K562 (cell line): ENCODE measurements at regions not wholly inside any gene's neighbourhood (a gene's known extent, or its start where the extent isn't known, plus 50 kb on each side); places are given as distances from the start of the nearest gene placed in this dataset.
A peak's percentile ranks its signal among the peaks of the same experiment; 100 is the strongest.

Experiments used
- ATAC-seq: fragments of 200-7000 bp; cut with Tn5 transposase; 3 replicates; pipeline ENCODE4 v1.9.1; 2020; ENCODE audit warnings: moderate library complexity
- BruUV-seq: library from RNA; stranded (reverse); fragments of 400-500 nt; replicated peaks from 2 replicates; lab custom pipeline; 2021; lab: Mats Ljungman, UMichigan
- CTCF ChIA-PET: fragments of 300-600 bp; formaldehyde crosslinking; extraction: SDS; loops from one replicate; lab custom pipeline; 2021; ENCODE audit warnings: low intra/inter-chr PET ratio; lab: Yijun Ruan, JAX
- POLR2A ChIA-PET: fragments of 300-600, 350-650 bp; sonication (Branson Sonifier 250); formaldehyde crosslinking; extraction: SDS; loops from one replicate; lab custom pipeline; 2021; ENCODE audit warnings: antibody characterized with exemption, inconsistent platforms; lab: Yijun Ruan, JAX
- DNase-seq, 4 experiments: peaks; one replicate each; pipeline versions ENCODE4 v3.0.0 to v3.0.0-alpha.2; 2011 to 2018; ENCODE audit warnings: low spot score in 3 of 4, mixed read lengths in 3 of 4; ENCODE audit errors: extremely low read depth in 1 of 4
- FAIRE-seq: peaks from 2 replicates; lab custom pipeline; 2011; peaks lifted over from hg19 to GRCh38; lab: Jason Lieb, UNC
- H2AFZ ChIP-seq: 2 replicates; pipeline ENCODE4 v1.6.0; 2011; ENCODE audit warnings: low read depth, low read length, control low read depth, inconsistent platforms
- H3K27ac ChIP-seq: fragments of 200-600 bp; 3 replicates; pipeline ENCODE4 v1.8.0; 2011; ENCODE audit warnings: low read depth, mild to moderate bottlenecking, control low read depth, inconsistent platforms, low read length, moderate library complexity, mixed read lengths; ENCODE audit errors: extremely low read depth
- H3K27me3 ChIP-seq, 2 experiments: fragments of 300-600 bp in 1 of 2; 2 replicates in 1 of 2; 3 replicates in 1 of 2; pipeline versions ENCODE4 v1.6.0 to v1.8.0; 2011; ENCODE audit warnings: inconsistent platforms in 2 of 2, low read length in 2 of 2, mild to moderate bottlenecking in 1 of 2, mixed read lengths in 1 of 2, moderate library complexity in 1 of 2; ENCODE audit not compliant: control insufficient read depth in 2 of 2, insufficient read depth in 2 of 2
- H3K36me3 ChIP-seq: fragments of 300-600 bp; 3 replicates; pipeline ENCODE4 v1.8.0; 2011; ENCODE audit warnings: mild to moderate bottlenecking, low read length, inconsistent platforms; ENCODE audit not compliant: control insufficient read depth, insufficient read depth
- H3K4me1 ChIP-seq, 2 experiments: fragments of 200-600 bp in 1 of 2; replicated peaks in 1 of 2; 2 replicates in 1 of 2; 3 replicates in 1 of 2; pipeline versions ENCODE4 v1.5.1 to v1.8.0; 2011; ENCODE audit warnings: inconsistent platforms in 2 of 2, low read length in 2 of 2, mild to moderate bottlenecking in 1 of 2, mixed read lengths in 1 of 2, moderate library complexity in 1 of 2; ENCODE audit not compliant: control insufficient read depth in 2 of 2, insufficient read depth in 2 of 2
- H3K4me2 ChIP-seq: 2 replicates; pipeline ENCODE4 v1.6.1; 2011; ENCODE audit warnings: low read length, control low read depth, inconsistent platforms, mixed read lengths; ENCODE audit not compliant: insufficient read depth
- H3K4me3 ChIP-seq: fragments of 200-600 bp; sonication (generic), shearing (Covaris generic); 2 replicates; pipeline ENCODE4 v1.5.1; 2016; ENCODE audit warnings: control low read depth, inconsistent platforms
- H3K79me2 ChIP-seq: fragments of 200-600 bp; 3 replicates; pipeline ENCODE4 v1.8.0; 2011; ENCODE audit warnings: low read length, inconsistent platforms; ENCODE audit not compliant: control insufficient read depth, insufficient read depth
- H3K9ac ChIP-seq, 2 experiments: 2 replicates each; pipeline versions ENCODE4 v1.6.0 to v1.6.1; 2011; ENCODE audit warnings: low read depth in 2 of 2, low read length in 2 of 2, control low read depth in 1 of 2, inconsistent platforms in 1 of 2, mild to moderate bottlenecking in 1 of 2, mixed read lengths in 1 of 2; ENCODE audit not compliant: insufficient read depth in 1 of 2
- H3K9me1 ChIP-seq: one replicate; pipeline ENCODE4 v1.6.0; 2011; ENCODE audit warnings: inconsistent platforms, mild to moderate bottlenecking, low read length, moderate library complexity; ENCODE audit not compliant: control insufficient read depth, insufficient read depth
- H3K9me3 ChIP-seq: replicated peaks from 2 replicates; pipeline ENCODE4 v1.5.1; 2011; ENCODE audit warnings: low read depth, low read length, inconsistent platforms; ENCODE audit not compliant: control insufficient read depth, insufficient read depth
- H4K20me1 ChIP-seq: replicated peaks from 2 replicates; pipeline ENCODE4 v1.6.1; 2011; ENCODE audit warnings: low read length, inconsistent platforms, mixed read lengths; ENCODE audit not compliant: control insufficient read depth, insufficient read depth
- CCAR2 ChIP-seq: fragments of 200-400 bp; formaldehyde crosslinking; IDR thresholded peaks from 2 replicates; pipeline ENCODE4 v1.6.1; 2017; ENCODE audit warnings: mild to moderate bottlenecking, low read depth, low read length
- CEBPB ChIP-seq: fragments of 450-650 bp; IDR thresholded peaks from 2 replicates; pipeline ENCODE4 v1.6.1; 2016; ENCODE audit warnings: missing genetic modification characterization, missing compliant biosample characterization
- CEBPG ChIP-seq, 3 experiments: fragments of 200-800 bp in 1 of 3; sonication (Bioruptor generic) in 1 of 3; sonication (generic) in 1 of 3; formaldehyde crosslinking in 1 of 3; IDR thresholded peaks in 2 of 3; conservative IDR thresholded peaks in 1 of 3; 2 replicates each; pipeline versions ENCODE4 v1.6.1 to v1.8.0; 2016 to 2022; ENCODE audit warnings: missing compliant biosample characterization in 2 of 3, missing genetic modification characterization in 2 of 3, mild to moderate bottlenecking in 1 of 3, missing genetic modification reagents in 1 of 3
- HNRNPUL1 ChIP-seq: fragments of 200-400 bp; formaldehyde crosslinking; IDR thresholded peaks from 2 replicates; pipeline ENCODE4 v1.6.1; 2017; ENCODE audit warnings: low read length
- PRMT5 ChIP-seq: sonication (generic); formaldehyde crosslinking; IDR thresholded peaks from 2 replicates; pipeline ENCODE4 v1.5.0; 2020; ENCODE audit warnings: missing genetic modification reagents
- RAD51 ChIP-seq: fragments of 450-650 bp; IDR thresholded peaks from 2 replicates; pipeline ENCODE4 v1.7.1; 2016; ENCODE audit warnings: low read depth, mild to moderate bottlenecking, borderline replicate concordance
- XRCC5 ChIP-seq: fragments of 200-400 bp; formaldehyde crosslinking; IDR thresholded peaks from 2 replicates; pipeline ENCODE4 v1.6.1; 2017; ENCODE audit warnings: low read depth, mild to moderate bottlenecking, low read length
- ZEB2 ChIP-seq: fragments of 450-650 bp; IDR thresholded peaks from 2 replicates; pipeline ENCODE4 v1.6.1; 2016
- ZFPM2 ChIP-seq: fragments of 250-450 bp; sonication (Bioruptor Pico); IDR thresholded peaks from 2 replicates; pipeline ENCODE4 v1.5.1; 2022; ENCODE audit warnings: mild to moderate bottlenecking
- ZNF583 ChIP-seq: fragments of 250-450 bp; sonication (Bioruptor Pico); IDR thresholded peaks from 2 replicates; pipeline ENCODE4 v1.4.0; 2020
- ZNF696 ChIP-seq: fragments of 250-450 bp; sonication (Bioruptor Pico); conservative IDR thresholded peaks from 2 replicates; pipeline ENCODE4 v1.4.0; 2020; ENCODE audit warnings: mild to moderate bottlenecking, moderate library complexity
- WGBS: fragments of 100-300 bp; shearing (Covaris generic); methylation state at CpG from one replicate; pipeline ENCODE4 v1.1.6; 2016; ENCODE audit warnings: low coverage, mixed read lengths; ENCODE audit not compliant: insufficient coverage; ENCODE audit errors: missing lambda C conversion rate; 5-methylcytosine and 5-hydroxymethylcytosine counted together
- in situ Hi-C: fragments of 300-500 bp; cut with MboI; formaldehyde crosslinking; loops from 4 replicates; pipeline ENCODE4 v1.15.0; 2018; ENCODE audit warnings: inconsistent platforms, mixed read lengths
- intact Hi-C: fragments of 100-400 bp; cut with micrococcal nuclease; formaldehyde crosslinking; loops from 2 replicates; pipeline ENCODE4 v1.14.2; 2022

DNA sequence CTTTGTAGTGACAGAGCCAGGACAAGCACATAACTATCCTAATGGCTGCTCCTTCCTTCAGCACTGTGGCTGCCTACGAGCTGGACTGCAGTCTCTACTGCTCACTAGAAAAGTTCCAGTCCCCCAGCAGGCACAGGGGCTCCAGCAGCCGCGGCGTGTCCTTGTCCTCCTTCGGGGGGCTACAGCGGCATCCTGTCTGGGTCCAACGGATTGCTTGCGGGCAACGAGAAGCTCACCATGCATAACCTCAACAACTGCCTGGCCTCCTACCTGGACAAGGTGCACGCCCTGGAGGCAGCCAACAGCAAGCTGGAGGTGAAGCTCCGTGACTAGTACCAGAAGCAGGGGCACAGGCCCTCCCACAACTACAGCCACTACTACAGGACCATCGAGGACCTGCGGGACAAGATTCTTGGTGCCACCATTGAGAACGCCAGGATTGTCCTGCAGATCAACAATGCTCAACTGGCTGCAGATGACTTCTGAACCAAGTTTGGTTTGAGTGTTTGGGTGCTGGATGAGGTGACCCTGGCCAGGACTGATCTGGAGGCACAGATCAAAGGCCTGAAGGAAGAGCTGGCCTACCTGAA is 169.4 kb downstream of the NDUFA12 start:
- H4K20me1 ChIP-seq, result no peaks in the 10 kb centered on the region
- no peaks in the 10 kb centered on the region for H3K79me2 ChIP-seq
- H3K27ac ChIP-seq, result no peak overlapping the region
- no peak overlapping the region for H3K4me3 ChIP-seq
- intact Hi-C loops, result no loop called here
- no peak for DNase-seq
- H2AFZ ChIP-seq, result no peak overlapping the region
- no peaks in the 10 kb centered on the region for H3K4me1 ChIP-seq
- no peak overlapping the region for H3K4me2 ChIP-seq
- no peaks in the 10 kb centered on the region for H3K36me3 ChIP-seq
- no peaks in the 10 kb centered on the region for H3K9me1 ChIP-seq
- ATAC-seq, result no peak
- no TSS peak for BruUV-seq
- in situ Hi-C loops, result no loop called here
- no peak overlapping the region for H3K9ac ChIP-seq
- WGBS, result 0% methylated on average over 14 of the region's 14 CpGs
- TF ChIP-seq RAD51 (no peak), ZNF696 (CRISPR knock-in tag) (no peak)
- TF ChIP-seq, all 486 proteins: peak for 0
- ChIA-PET POLR2A (interaction anchor here (0.6 kb wide), 1 partner anchor 512 kb away, joined by 3 read pairs; no protein-coding TSS in a partner anchor), CTCF (no interaction called here)
- Histone ChIP-seq H3K27me3 (peaks cover 3 to 51% of the 10 kb centered on the region in 2 experiments; a peak in 4 of 5 replicates), H3K9me3 (no peaks in the 10 kb centered on the region)
- no peak for FAIRE-seq

DNA sequence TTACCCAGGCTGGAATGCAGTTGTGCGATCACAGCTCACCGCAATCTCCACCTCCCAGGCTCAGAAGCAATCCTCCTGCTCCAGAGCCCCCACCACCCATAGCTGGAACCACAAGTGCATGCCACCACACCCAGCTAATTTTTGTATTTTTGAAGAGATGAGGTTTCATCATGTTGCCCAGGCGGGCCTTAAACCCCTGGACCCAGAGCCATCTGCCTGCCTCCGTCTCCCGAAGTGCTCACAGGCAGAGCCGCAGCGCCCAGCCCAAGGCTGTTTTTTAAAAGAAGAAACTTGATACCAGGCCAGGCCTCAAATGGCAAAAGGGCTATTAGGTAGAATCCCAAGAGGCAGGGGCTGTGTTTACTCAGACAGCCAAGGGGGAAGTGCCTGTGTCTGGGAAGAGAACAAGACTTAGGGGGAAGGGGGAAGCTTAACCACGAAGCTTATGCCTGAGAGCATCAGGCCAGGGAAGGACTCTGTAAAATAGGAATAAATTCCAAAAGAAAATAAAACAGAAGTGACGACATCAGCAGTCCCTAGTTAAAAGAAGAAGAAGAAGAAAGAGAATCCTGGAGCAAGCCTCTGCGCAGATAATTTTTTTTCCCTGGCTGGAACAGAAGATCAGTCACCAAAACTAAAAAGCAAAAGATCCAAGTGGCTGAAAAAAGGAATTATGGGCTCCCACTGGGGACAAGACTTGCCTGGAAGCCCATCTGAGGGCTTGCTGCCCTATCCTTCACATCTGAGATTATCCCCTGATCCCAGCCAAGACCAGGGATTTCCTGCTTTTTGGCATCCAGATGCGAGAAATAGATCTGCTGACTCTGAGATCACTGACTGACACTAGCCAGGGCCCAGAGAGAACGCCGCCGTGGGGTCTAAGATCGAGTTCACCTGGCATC is 170.5 kb downstream of the NDUFA12 start:
- no peak for DNase-seq
- H3K9me3 ChIP-seq, result no peaks in the 10 kb centered on the region
- POLR2A ChIA-PET, result no interaction called here
- H3K4me2 ChIP-seq, result no peak overlapping the region
- in situ Hi-C loops (no loop called here), intact Hi-C loops (no loop called here)
- no peak for FAIRE-seq
- no peaks in the 10 kb centered on the region for H3K36me3 ChIP-seq
- no peaks in the 10 kb centered on the region for H4K20me1 ChIP-seq
- no peak for ATAC-seq
- H3K4me3 ChIP-seq, result no peak overlapping the region
- no TSS peak for BruUV-seq
- H3K79me2 ChIP-seq, result no peaks in the 10 kb centered on the region
- no peak overlapping the region for H3K9ac ChIP-seq
- WGBS, result 0% methylated on average over 15 of the region's 15 CpGs
- H2AFZ ChIP-seq, result no peak overlapping the region
- H3K27ac ChIP-seq, result no peak overlapping the region
- H3K4me1 ChIP-seq, result no peaks in the 10 kb centered on the region
- H3K9me1 ChIP-seq, result no peaks in the 10 kb centered on the region
- peaks cover 3 to 48% of the 10 kb centered on the region in 2 experiments; a peak in 3 of 5 replicates for H3K27me3 ChIP-seq
- CTCF ChIA-PET, result no interaction called here
- TF ChIP-seq CEBPB (tag), result peak; percentile 60
- no peak for TF ChIP-seq PRMT5 (CRISPR knock-in tag)
- TF ChIP-seq ZNF583 (CRISPR knock-in tag), result no peak
- no peak for TF ChIP-seq CEBPG (CRISPR knock-in tag; IDR thresholded peaks at IDR 0.05)
- TF ChIP-seq CEBPG (tag; conservative IDR thresholded peaks at IDR 0.05 in 1 of 2, IDR thresholded peaks at IDR 0.05 in 1 of 2), result 0 out of 4 replicates have a peak, but pooled peaks of 1 of the 2 experiments have one; percentile 28
- TF ChIP-seq XRCC5, result no peak
- no peak for TF ChIP-seq HNRNPUL1
- no peak for TF ChIP-seq CCAR2
- TF ChIP-seq ZEB2, result no peak
- no peak for TF ChIP-seq ZFPM2 (CRISPR knock-in tag)
